IMR-90 (cell line): ENCODE measurements at regions not wholly inside any gene's neighbourhood (a gene's known extent, or its start where the extent isn't known, plus 50 kb on each side); places are given as distances from the start of the nearest gene placed in this dataset.

Experiments used
- ATAC-seq: fragments of 200-7000 bp; cut with Tn5 transposase; 2 replicates; pipeline ENCODE4 v1.9.1; 2020; ENCODE audit warnings: low read depth, mild to moderate bottlenecking, moderate library complexity
- BruUV-seq: library from RNA; stranded (reverse); fragments of 400-500 nt; replicated peaks from 2 replicates; lab custom pipeline; 2021; lab: Mats Ljungman, UMichigan
- CTCF ChIA-PET: fragments of 300-600 bp; formaldehyde crosslinking; extraction: SDS; loops from one replicate; lab custom pipeline; 2021; ENCODE audit warnings: antibody characterized with exemption; lab: Yijun Ruan, JAX
- POLR2A ChIA-PET: fragments of 300-600 bp; sonication (Branson Sonifier 250); formaldehyde crosslinking; loops from one replicate; lab custom pipeline; 2022; ENCODE audit warnings: antibody characterized with exemption; ENCODE audit not compliant: unreplicated experiment; lab: Charles Lee
- DNase-seq: peaks from one replicate; pipeline ENCODE4 v3.0.0; 2013
- H2AFZ ChIP-seq: replicated peaks from 2 replicates; pipeline ENCODE3; 2013; ENCODE audit warnings: low read length, mild to moderate bottlenecking; ENCODE audit not compliant: poor library complexity
- H2AK5ac ChIP-seq: 2 replicates; pipeline ENCODE4 v1.6.1; 2013; ENCODE audit warnings: low read depth, low read length, inconsistent platforms
- H2AK9ac ChIP-seq: replicated peaks from 2 replicates; pipeline ENCODE3; 2013; ENCODE audit warnings: mild to moderate bottlenecking, low read depth, low read length, moderate library complexity; ENCODE audit not compliant: poor library complexity
- H2BK120ac ChIP-seq: 2 replicates; pipeline ENCODE4 v1.6.1; 2013; ENCODE audit warnings: low read depth, low read length, inconsistent platforms
- H2BK15ac ChIP-seq: 3 replicates; pipeline ENCODE4 v1.6.1; 2013; ENCODE audit warnings: low read depth, low read length, inconsistent platforms
- H2BK20ac ChIP-seq: 2 replicates; pipeline ENCODE4 v1.6.1; 2013; ENCODE audit warnings: low read depth, mild to moderate bottlenecking, inconsistent platforms, low read length, moderate library complexity
- H2BK5ac ChIP-seq: 2 replicates; pipeline ENCODE4 v1.6.1; 2013; ENCODE audit warnings: mild to moderate bottlenecking, low read depth, low read length, inconsistent platforms; ENCODE audit not compliant: poor library complexity, severe bottlenecking
- H3K14ac ChIP-seq: replicated peaks from 2 replicates; pipeline ENCODE4 v1.6.1; 2013; ENCODE audit warnings: low read depth, low read length, inconsistent platforms
- H3K18ac ChIP-seq: 2 replicates; pipeline ENCODE4 v1.6.1; 2013; ENCODE audit warnings: low read depth, low read length, control low read depth
- H3K23ac ChIP-seq: 2 replicates; pipeline ENCODE4 v1.6.1; 2013; ENCODE audit warnings: low read depth, low read length, inconsistent platforms
- H3K27ac ChIP-seq: 2 replicates; pipeline ENCODE4 v1.5.1; 2013; ENCODE audit warnings: mild to moderate bottlenecking, control low read depth, low read length; ENCODE audit not compliant: insufficient read depth
- H3K27me3 ChIP-seq: 2 replicates; pipeline ENCODE4 v1.6.1; 2013; ENCODE audit warnings: low read length; ENCODE audit not compliant: control insufficient read depth, insufficient read depth
- H3K36me3 ChIP-seq: 2 replicates; pipeline ENCODE4 v1.6.1; 2013; ENCODE audit warnings: low read length, mixed read lengths; ENCODE audit not compliant: control insufficient read depth, insufficient read depth
- H3K4ac ChIP-seq: 2 replicates; pipeline ENCODE4 v1.6.1; 2013; ENCODE audit warnings: low read depth, low read length, inconsistent platforms
- H3K4me1 ChIP-seq: 2 replicates; pipeline ENCODE4 v1.6.1; 2013; ENCODE audit warnings: low read length, mixed read lengths; ENCODE audit not compliant: control insufficient read depth, insufficient read depth
- H3K4me2 ChIP-seq: 2 replicates; pipeline ENCODE4 v1.6.1; 2013; ENCODE audit warnings: low read depth, mild to moderate bottlenecking, control low read depth, low read length, moderate library complexity
- H3K4me3 ChIP-seq: 2 replicates; pipeline ENCODE4 v1.5.1; 2013; ENCODE audit warnings: low read depth, mild to moderate bottlenecking, control low read depth, low read length, moderate library complexity; ENCODE audit not compliant: insufficient read depth
- H3K56ac ChIP-seq: 2 replicates; pipeline ENCODE4 v1.6.1; 2013; ENCODE audit warnings: low read length, inconsistent platforms; ENCODE audit not compliant: insufficient read depth; ENCODE audit errors: extremely low read depth
- H3K79me1 ChIP-seq, 2 experiments: 2 replicates each; pipeline ENCODE4 v1.6.1; 2013; ENCODE audit warnings: low read length in 2 of 2, inconsistent platforms in 1 of 2, low read depth in 1 of 2
- H3K9ac ChIP-seq: 2 replicates; pipeline ENCODE4 v1.6.1; 2013; ENCODE audit warnings: low read depth, low read length, control low read depth
- H3K9me1 ChIP-seq: 2 replicates; pipeline ENCODE4 v1.6.1; 2013; ENCODE audit warnings: low read length, inconsistent platforms; ENCODE audit not compliant: insufficient read depth
- H3K9me3 ChIP-seq: 2 replicates; pipeline ENCODE4 v1.6.1; 2013; ENCODE audit warnings: low read length; ENCODE audit not compliant: control insufficient read depth, insufficient read depth
- H4K20me1 ChIP-seq: 2 replicates; pipeline ENCODE4 v1.6.1; 2013; ENCODE audit warnings: low read length, inconsistent platforms; ENCODE audit not compliant: insufficient read depth
- H4K5ac ChIP-seq: 2 replicates; pipeline ENCODE4 v1.6.1; 2013; ENCODE audit warnings: mild to moderate bottlenecking, low read depth, low read length, control low read depth
- H4K8ac ChIP-seq, 2 experiments: 2 replicates each; pipeline ENCODE4 v1.6.1; 2013; ENCODE audit warnings: low read depth in 2 of 2, low read length in 2 of 2, control low read depth in 1 of 2, inconsistent platforms in 1 of 2
- H4K91ac ChIP-seq: 2 replicates; pipeline ENCODE4 v1.6.1; 2013; ENCODE audit warnings: low read depth, low read length, inconsistent platforms; ENCODE audit not compliant: insufficient read depth
- BHLHE40 ChIP-seq: fragments of 150-350 bp; IDR thresholded peaks from 2 replicates; pipeline ENCODE4 v1.6.1; 2016; ENCODE audit warnings: mild to moderate bottlenecking, low read depth, low read length
- CEBPB ChIP-seq: IDR thresholded peaks from 2 replicates; pipeline ENCODE4 v1.6.1; 2012; ENCODE audit warnings: low read depth, low read length, improper control_type of control experiment
- CHD1 ChIP-seq: IDR thresholded peaks from 2 replicates; pipeline ENCODE4 v1.6.1; 2012; ENCODE audit warnings: low read depth, low read length, improper control_type of control experiment
- FOS ChIP-seq: fragments of 150-350 bp; IDR thresholded peaks from 2 replicates; pipeline ENCODE4 v1.6.1; 2016; ENCODE audit warnings: low read depth, low read length
- MAFK ChIP-seq: IDR thresholded peaks from 2 replicates; pipeline ENCODE4 v1.6.1; 2012; ENCODE audit warnings: low read depth, low read length, improper control_type of control experiment
- MAZ ChIP-seq: IDR thresholded peaks from 2 replicates; pipeline ENCODE4 v1.6.1; 2012; ENCODE audit warnings: low read depth, mild to moderate bottlenecking, low read length, improper control_type of control experiment, moderate library complexity, borderline replicate concordance
- MXI1 ChIP-seq: IDR thresholded peaks from 2 replicates; pipeline ENCODE4 v1.6.1; 2012; ENCODE audit warnings: low read depth, mild to moderate bottlenecking, low read length, moderate library complexity, borderline replicate concordance
- NFE2L2 ChIP-seq: fragments of 150-350 bp; IDR thresholded peaks from 2 replicates; pipeline ENCODE4 v1.6.1; 2016; ENCODE audit warnings: low read depth, mild to moderate bottlenecking, low read length
- POLR2A ChIP-seq: IDR thresholded peaks from 2 replicates; pipeline ENCODE4 v1.6.1; 2012; ENCODE audit warnings: mild to moderate bottlenecking, low read depth, low read length
- RAD21 ChIP-seq: IDR thresholded peaks from 2 replicates; pipeline ENCODE4 v1.6.1; 2012; ENCODE audit warnings: low read length, improper control_type of control experiment
- RCOR1 ChIP-seq: IDR thresholded peaks from 2 replicates; pipeline ENCODE4 v1.6.1; 2012; ENCODE audit warnings: mild to moderate bottlenecking, low read length, improper control_type of control experiment; ENCODE audit not compliant: insufficient replicate concordance
- RFX5 ChIP-seq: IDR thresholded peaks from 2 replicates; pipeline ENCODE4 v1.8.0; 2012; ENCODE audit warnings: low read depth, mild to moderate bottlenecking, low read length, moderate library complexity
- SMC3 ChIP-seq: fragments of 150-350 bp; IDR thresholded peaks from 2 replicates; pipeline ENCODE4 v1.6.1; 2016; ENCODE audit warnings: low read depth, mild to moderate bottlenecking, antibody characterized with exemption, low read length, moderate library complexity
- dilution Hi-C: fragments of 300-500 bp; cut with HindIII; formaldehyde crosslinking; loops from one replicate; pipeline ENCODE4 v1.14.3; 2018; ENCODE audit warnings: low sequenced_read_pairs; ENCODE audit not compliant: unreplicated experiment
- in situ Hi-C: fragments of 300-500 bp; cut with MboI; formaldehyde crosslinking; loops from 3 replicates; pipeline ENCODE4 v1.14.3; 2019; ENCODE audit warnings: low sequenced_read_pairs, inconsistent platforms, mixed read lengths
- intact Hi-C: fragments of 100-400 bp; cut with micrococcal nuclease; formaldehyde crosslinking; loops from 2 replicates; pipeline ENCODE4 v1.10.0; 2022
- TF ChIP-seq, protein P1 (sequence below): fragments of 150-350 bp; IDR thresholded peaks from 2 replicates; pipeline ENCODE4 v1.6.1; 2017; ENCODE audit warnings: mild to moderate bottlenecking, antibody characterized with exemption, low read length, low read depth
- TF ChIP-seq, protein P2 (sequence below): fragments of 150-350 bp; IDR thresholded peaks from 2 replicates; pipeline ENCODE4 v1.6.1; 2016; ENCODE audit warnings: low read depth, mild to moderate bottlenecking, low read length, moderate library complexity, borderline replicate concordance
- TF ChIP-seq, protein P3 (sequence below): conservative IDR thresholded peaks from 2 replicates; pipeline ENCODE4 v1.5.1; 2012; ENCODE audit warnings: mild to moderate bottlenecking, low read depth, low read length, improper control_type of control experiment

DNA sequence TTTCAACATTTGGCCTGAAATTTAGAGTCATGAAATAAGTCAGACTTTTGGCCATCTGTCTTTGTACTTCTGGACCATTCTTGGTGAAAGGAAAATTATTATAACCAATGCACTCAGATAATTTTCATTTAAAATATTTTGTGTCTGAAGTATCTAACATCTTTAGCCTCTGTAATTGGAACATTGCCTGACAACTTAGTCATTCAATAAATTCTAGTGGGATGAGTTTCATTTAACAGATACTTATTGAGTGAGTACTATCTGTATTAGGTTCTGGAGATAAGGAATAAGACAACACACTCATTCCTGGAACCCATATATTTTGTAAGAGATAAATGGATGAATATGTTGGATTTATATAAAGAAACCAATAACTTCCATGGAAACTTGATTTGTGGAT lies 536.0 kb downstream of the BCKDHB start:
- TF ChIP-seq MAZ (no peak), NFE2L2 (no peak), MXI1 (no peak), SMC3 (no peak), CEBPB (no peak), FOS (no peak), POLR2A (no peak), RCOR1 (no peak), CHD1 (no peak), RAD21 (no peak), MAFK (no peak), BHLHE40 (no peak), RFX5 (no peak)
- TF ChIP-seq, protein P1, sequence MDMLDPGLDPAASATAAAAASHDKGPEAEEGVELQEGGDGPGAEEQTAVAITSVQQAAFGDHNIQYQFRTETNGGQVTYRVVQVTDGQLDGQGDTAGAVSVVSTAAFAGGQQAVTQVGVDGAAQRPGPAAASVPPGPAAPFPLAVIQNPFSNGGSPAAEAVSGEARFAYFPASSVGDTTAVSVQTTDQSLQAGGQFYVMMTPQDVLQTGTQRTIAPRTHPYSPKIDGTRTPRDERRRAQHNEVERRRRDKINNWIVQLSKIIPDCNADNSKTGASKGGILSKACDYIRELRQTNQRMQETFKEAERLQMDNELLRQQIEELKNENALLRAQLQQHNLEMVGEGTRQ = no peak
- TF ChIP-seq, protein P2, sequence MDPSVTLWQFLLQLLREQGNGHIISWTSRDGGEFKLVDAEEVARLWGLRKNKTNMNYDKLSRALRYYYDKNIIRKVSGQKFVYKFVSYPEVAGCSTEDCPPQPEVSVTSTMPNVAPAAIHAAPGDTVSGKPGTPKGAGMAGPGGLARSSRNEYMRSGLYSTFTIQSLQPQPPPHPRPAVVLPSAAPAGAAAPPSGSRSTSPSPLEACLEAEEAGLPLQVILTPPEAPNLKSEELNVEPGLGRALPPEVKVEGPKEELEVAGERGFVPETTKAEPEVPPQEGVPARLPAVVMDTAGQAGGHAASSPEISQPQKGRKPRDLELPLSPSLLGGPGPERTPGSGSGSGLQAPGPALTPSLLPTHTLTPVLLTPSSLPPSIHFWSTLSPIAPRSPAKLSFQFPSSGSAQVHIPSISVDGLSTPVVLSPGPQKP = no peak
- TF ChIP-seq, protein P3, sequence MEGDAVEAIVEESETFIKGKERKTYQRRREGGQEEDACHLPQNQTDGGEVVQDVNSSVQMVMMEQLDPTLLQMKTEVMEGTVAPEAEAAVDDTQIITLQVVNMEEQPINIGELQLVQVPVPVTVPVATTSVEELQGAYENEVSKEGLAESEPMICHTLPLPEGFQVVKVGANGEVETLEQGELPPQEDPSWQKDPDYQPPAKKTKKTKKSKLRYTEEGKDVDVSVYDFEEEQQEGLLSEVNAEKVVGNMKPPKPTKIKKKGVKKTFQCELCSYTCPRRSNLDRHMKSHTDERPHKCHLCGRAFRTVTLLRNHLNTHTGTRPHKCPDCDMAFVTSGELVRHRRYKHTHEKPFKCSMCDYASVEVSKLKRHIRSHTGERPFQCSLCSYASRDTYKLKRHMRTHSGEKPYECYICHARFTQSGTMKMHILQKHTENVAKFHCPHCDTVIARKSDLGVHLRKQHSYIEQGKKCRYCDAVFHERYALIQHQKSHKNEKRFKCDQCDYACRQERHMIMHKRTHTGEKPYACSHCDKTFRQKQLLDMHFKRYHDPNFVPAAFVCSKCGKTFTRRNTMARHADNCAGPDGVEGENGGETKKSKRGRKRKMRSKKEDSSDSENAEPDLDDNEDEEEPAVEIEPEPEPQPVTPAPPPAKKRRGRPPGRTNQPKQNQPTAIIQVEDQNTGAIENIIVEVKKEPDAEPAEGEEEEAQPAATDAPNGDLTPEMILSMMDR = no peak
- Histone ChIP-seq H3K9ac (no peak overlapping the region), H4K20me1 (no peaks in the 10 kb centered on the region), H2BK15ac (peak overlapping the region; percentile 79; the same call in 2 of the 3 replicates), H3K9me3 (no peaks in the 10 kb centered on the region), H4K8ac (peak overlapping the region; percentile 51 to 67; a peak in 3 of 4 replicates), H3K27me3 (no peaks in the 10 kb centered on the region), H2AFZ (no peak overlapping the region), H3K4me3 (no peak overlapping the region), H3K4me1 (peaks cover 9% of the 10 kb centered on the region; the same call in 1 of the 2 replicates), H3K18ac (peak overlapping the region; percentile 66; the same call in 1 of the 2 replicates), H3K27ac (no peak overlapping the region), H4K5ac (peak overlapping the region; percentile 2; the same call in 1 of the 2 replicates), H2BK5ac (peak overlapping the region; percentile 80), H3K79me1 (no peaks in the 10 kb centered on the region), H2BK120ac (peak overlapping the region; percentile 62; the same call in 1 of the 2 replicates), H2AK9ac (no peak overlapping the region), H3K4ac (peak overlapping the region; percentile 21; the same call in 1 of the 2 replicates), H3K14ac (0 out of 2 replicates have a peak overlapping the region, but pooled peaks have one; percentile 62), H3K36me3 (no peaks in the 10 kb centered on the region), H4K91ac (peak overlapping the region; percentile 36; the same call in 1 of the 2 replicates), H3K56ac (no peak overlapping the region), H2BK20ac (peak overlapping the region; percentile 57; the same call in 1 of the 2 replicates), H3K9me1 (no peaks in the 10 kb centered on the region), H3K23ac (no peak overlapping the region; the same call in 1 of the 2 replicates), H3K4me2 (no peak overlapping the region), H2AK5ac (no peak overlapping the region)
- in situ Hi-C loops = no loop called here
- BruUV-seq = no TSS peak
- dilution Hi-C loops = no loop called here
- ChIA-PET CTCF (no interaction called here), POLR2A (no interaction called here)
- DNase-seq (peak; percentile 86), ATAC-seq (0 out of 2 replicates have a peak, but pooled peaks have one; percentile 12)
- intact Hi-C loops = no loop called here
